Calu3 (cell line): ENCODE measurements at regions not wholly inside any gene's neighbourhood (a gene's known extent, or its start where the extent isn't known, plus 50 kb on each side); places are given as distances from the start of the nearest gene placed in this dataset.

ENCODE experiments used
- BruUV-seq: library from RNA; stranded (reverse); fragments of 400-500 nt; replicated peaks from 2 replicates; lab custom pipeline; 2021; lab: Mats Ljungman, UMichigan
- CTCF ChIA-PET: fragments of 300-600 bp; sonication (Branson Sonifier 250); formaldehyde crosslinking; loops from one replicate; lab custom pipeline; 2022; ENCODE audit warnings: antibody characterized with exemption; lab: Charles Lee
- DNase-seq: peaks from one replicate; pipeline ENCODE4 v3.0.0; 2022
- H3K27ac Mint-ChIP-seq: one replicate; pipeline ENCODE4 v1.8.0; 2022; ENCODE audit warnings: mixed read lengths; ENCODE audit not compliant: unreplicated experiment
- H3K27me3 Mint-ChIP-seq: one replicate; pipeline ENCODE4 v1.8.0; 2022; ENCODE audit warnings: mixed read lengths; ENCODE audit not compliant: unreplicated experiment
- H3K36me3 Mint-ChIP-seq: one replicate; pipeline ENCODE4 v1.8.0; 2022; ENCODE audit warnings: mild to moderate bottlenecking, moderate library complexity, mixed read lengths; ENCODE audit not compliant: insufficient read depth, unreplicated experiment
- H3K4me1 Mint-ChIP-seq: one replicate; pipeline ENCODE4 v1.8.0; 2022; ENCODE audit warnings: mild to moderate bottlenecking, low read depth, mixed read lengths; ENCODE audit not compliant: unreplicated experiment
- H3K4me3 Mint-ChIP-seq: one replicate; pipeline ENCODE4 v1.8.0; 2022; ENCODE audit warnings: mild to moderate bottlenecking, low read depth, moderate library complexity, mixed read lengths; ENCODE audit not compliant: unreplicated experiment
- H3K9me3 Mint-ChIP-seq: one replicate; pipeline ENCODE4 v1.8.0; 2022; ENCODE audit warnings: low read depth, mixed read lengths; ENCODE audit not compliant: unreplicated experiment
- CTCF ChIP-seq: fragments of 200-600 bp; IDR thresholded peaks from one replicate; pipeline ENCODE4 v1.8.0; 2022; ENCODE audit warnings: antibody characterized with exemption; ENCODE audit not compliant: unreplicated experiment
- intact Hi-C: fragments of 100-400 bp; cut with micrococcal nuclease; formaldehyde crosslinking; loops from one replicate; pipeline ENCODE4 v1.10.0; 2022; ENCODE audit not compliant: unreplicated experiment

DNA sequence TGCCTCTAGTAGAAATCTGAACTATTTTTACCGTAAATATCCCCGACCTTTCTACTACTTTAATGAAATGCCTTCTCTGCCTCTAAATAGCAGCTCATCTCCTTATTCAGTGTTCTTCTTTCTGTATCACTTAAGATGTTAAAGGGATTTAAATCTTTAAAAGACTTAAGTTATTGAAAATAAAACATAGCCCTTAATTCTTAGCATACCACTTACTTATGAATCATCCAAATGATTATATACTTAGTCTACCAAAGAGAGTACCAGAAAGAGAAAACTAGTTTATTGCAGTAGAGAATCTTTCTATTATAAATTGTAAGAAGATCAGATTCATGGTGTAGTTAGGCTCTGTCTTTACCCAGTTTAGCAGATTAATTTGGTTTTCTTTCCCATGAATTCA is 802.0 kb downstream of the TBL1XR1 start:
- no peaks in the 10 kb centered on the region for H3K4me1 Mint-ChIP-seq
- CTCF ChIA-PET = interaction anchor here (0.6 kb wide), 1 partner anchor 22 kb away, joined by 3 read pairs; no protein-coding TSS in a partner anchor
- H3K4me3 Mint-ChIP-seq = no peak overlapping the region
- no peak for DNase-seq
- TF ChIP-seq CTCF = no peak
- BruUV-seq = no TSS peak
- H3K9me3 Mint-ChIP-seq = peaks cover 13% of the 10 kb centered on the region
- intact Hi-C loops = no loop called here
- H3K36me3 Mint-ChIP-seq = no peaks in the 10 kb centered on the region
- H3K27ac Mint-ChIP-seq = no peak overlapping the region
- no peaks in the 10 kb centered on the region for H3K27me3 Mint-ChIP-seq

DNA sequence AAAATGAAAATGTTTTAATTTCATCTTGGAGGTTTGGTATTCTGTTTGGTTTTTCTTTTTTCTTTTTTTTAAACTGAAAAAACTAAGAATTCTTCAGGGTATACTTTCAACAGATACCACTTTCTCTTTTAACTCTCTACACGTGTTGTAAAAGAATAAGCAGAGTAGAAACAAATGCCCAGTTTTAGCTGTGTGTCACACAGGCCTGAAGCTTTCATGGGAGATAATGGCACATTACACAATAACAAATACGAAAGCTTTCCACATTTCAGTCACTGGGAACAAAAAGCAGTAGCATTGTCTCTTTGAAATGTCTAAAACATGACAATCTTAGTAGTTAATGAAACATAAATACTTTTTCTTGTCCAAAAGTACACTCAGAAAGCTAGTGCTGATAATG is 818.5 kb downstream of the TBL1XR1 start:
- no TSS peak for BruUV-seq
- intact Hi-C loops = no loop called here
- H3K9me3 Mint-ChIP-seq = peaks cover 3% of the 10 kb centered on the region
- no peak overlapping the region for H3K27ac Mint-ChIP-seq
- no peak overlapping the region for H3K4me3 Mint-ChIP-seq
- no peaks in the 10 kb centered on the region for H3K27me3 Mint-ChIP-seq
- no peaks in the 10 kb centered on the region for H3K36me3 Mint-ChIP-seq
- TF ChIP-seq CTCF = no peak
- no peaks in the 10 kb centered on the region for H3K4me1 Mint-ChIP-seq
- CTCF ChIA-PET = no interaction called here
- DNase-seq = no peak

- no TSS peak for BruUV-seq
- Mint-ChIP-seq H3K4me1 (no peaks in the 10 kb centered on the region), H3K27me3 (no peaks in the 10 kb centered on the region), H3K27ac (no peak overlapping the region), H3K36me3 (no peaks in the 10 kb centered on the region), H3K4me3 (no peak overlapping the region), H3K9me3 (peaks cover 2% of the 10 kb centered on the region)
- no peak for TF ChIP-seq CTCF
- no peak for DNase-seq
- intact Hi-C loops = no loop called here
- CTCF ChIA-PET = no interaction called here
Observed at GRCh38 chr3:176376531-176376930, 820.8 kb downstream of the TBL1XR1 start.

GRCh38 chr3:176375519-176375918 is 821.8 kb downstream of the TBL1XR1 start:
- H3K9me3 Mint-ChIP-seq = no peaks in the 10 kb centered on the region
- TF ChIP-seq CTCF = no peak
- CTCF ChIA-PET = no interaction called here
- intact Hi-C loops = no loop called here
- DNase-seq = no peak
- H3K27ac Mint-ChIP-seq = no peak overlapping the region
- H3K36me3 Mint-ChIP-seq = no peaks in the 10 kb centered on the region
- no TSS peak for BruUV-seq
- no peaks in the 10 kb centered on the region for H3K4me1 Mint-ChIP-seq
- no peaks in the 10 kb centered on the region for H3K27me3 Mint-ChIP-seq
- H3K4me3 Mint-ChIP-seq = no peak overlapping the region
